A549 (cell line): ENCODE measurements at regions not wholly inside any gene's neighbourhood (a gene's known extent, or its start where the extent isn't known, plus 50 kb on each side); places are given as distances from the start of the nearest gene placed in this dataset.

Source experiments
- BHLHE40 ChIP-seq: IDR thresholded peaks from 2 replicates; pipeline ENCODE4 v1.6.1; 2012; ENCODE audit warnings: low read depth, low read length, inconsistent platforms
- CEBPB ChIP-seq, 2 experiments: fragments of >200 bp in 1 of 2; sonication (Bioruptor Twin) in 1 of 2; formaldehyde crosslinking in 1 of 2; IDR thresholded peaks; 2 replicates each; pipeline ENCODE4 v1.6.1; 2012 to 2016
- JUN ChIP-seq, 2 experiments: fragments of >200 bp; sonication (Bioruptor Twin); formaldehyde crosslinking; IDR thresholded peaks; 2 replicates in 1 of 2; 3 replicates in 1 of 2; pipeline ENCODE4 v1.6.1; 2016 to 2017
- NFE2L2 ChIP-seq: fragments of 150-350 bp; conservative IDR thresholded peaks from 2 replicates; pipeline ENCODE4 v1.6.1; 2014; ENCODE audit warnings: low read length
- POLR2A ChIP-seq: IDR thresholded peaks from 2 replicates; pipeline ENCODE4 v1.6.1; 2012; ENCODE audit warnings: mild to moderate bottlenecking, low read length
- TF ChIP-seq, protein P1 (sequence below): IDR thresholded peaks from 2 replicates; pipeline ENCODE4 v1.6.1; 2012; ENCODE audit warnings: low read depth, borderline replicate concordance
- TF ChIP-seq, protein P2 (sequence below): fragments of >200 bp; sonication (Bioruptor Twin); formaldehyde crosslinking; IDR thresholded peaks from 3 replicates; pipeline ENCODE4 v1.5.1; 2016

DNA sequence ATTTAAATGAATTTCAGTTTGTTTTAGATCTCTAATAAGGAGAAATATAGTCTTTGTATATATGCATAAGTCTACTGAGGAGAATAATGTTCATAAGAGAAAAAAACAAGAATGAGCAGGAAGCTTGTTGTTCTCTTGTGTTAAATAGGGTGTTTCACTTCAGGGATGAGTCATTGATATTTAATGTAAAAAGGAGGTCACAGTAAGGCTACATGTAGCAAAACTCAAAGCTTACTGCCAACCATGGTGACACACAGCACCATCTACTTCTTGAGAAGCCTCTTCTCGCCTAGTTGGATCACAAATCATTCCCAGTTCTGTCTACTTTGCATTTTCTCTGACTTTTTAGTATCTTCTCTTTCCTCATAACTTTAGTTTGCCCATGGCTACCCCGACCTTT, 1466.0 kb upstream of the C9orf72 start:
- TF ChIP-seq, protein P1, sequence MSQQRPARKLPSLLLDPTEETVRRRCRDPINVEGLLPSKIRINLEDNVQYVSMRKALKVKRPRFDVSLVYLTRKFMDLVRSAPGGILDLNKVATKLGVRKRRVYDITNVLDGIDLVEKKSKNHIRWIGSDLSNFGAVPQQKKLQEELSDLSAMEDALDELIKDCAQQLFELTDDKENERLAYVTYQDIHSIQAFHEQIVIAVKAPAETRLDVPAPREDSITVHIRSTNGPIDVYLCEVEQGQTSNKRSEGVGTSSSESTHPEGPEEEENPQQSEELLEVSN = no peak
- TF ChIP-seq, protein P2, sequence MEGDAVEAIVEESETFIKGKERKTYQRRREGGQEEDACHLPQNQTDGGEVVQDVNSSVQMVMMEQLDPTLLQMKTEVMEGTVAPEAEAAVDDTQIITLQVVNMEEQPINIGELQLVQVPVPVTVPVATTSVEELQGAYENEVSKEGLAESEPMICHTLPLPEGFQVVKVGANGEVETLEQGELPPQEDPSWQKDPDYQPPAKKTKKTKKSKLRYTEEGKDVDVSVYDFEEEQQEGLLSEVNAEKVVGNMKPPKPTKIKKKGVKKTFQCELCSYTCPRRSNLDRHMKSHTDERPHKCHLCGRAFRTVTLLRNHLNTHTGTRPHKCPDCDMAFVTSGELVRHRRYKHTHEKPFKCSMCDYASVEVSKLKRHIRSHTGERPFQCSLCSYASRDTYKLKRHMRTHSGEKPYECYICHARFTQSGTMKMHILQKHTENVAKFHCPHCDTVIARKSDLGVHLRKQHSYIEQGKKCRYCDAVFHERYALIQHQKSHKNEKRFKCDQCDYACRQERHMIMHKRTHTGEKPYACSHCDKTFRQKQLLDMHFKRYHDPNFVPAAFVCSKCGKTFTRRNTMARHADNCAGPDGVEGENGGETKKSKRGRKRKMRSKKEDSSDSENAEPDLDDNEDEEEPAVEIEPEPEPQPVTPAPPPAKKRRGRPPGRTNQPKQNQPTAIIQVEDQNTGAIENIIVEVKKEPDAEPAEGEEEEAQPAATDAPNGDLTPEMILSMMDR = no peak
- TF ChIP-seq BHLHE40 (no peak), POLR2A (no peak), NFE2L2 (no peak), JUN (IDR thresholded peaks at IDR 0.05) (no peak), CEBPB (IDR thresholded peaks at IDR 0.05) (no peak)
